ENCODE measurements at regions not wholly inside any gene's neighbourhood (a gene's known extent, or its start where the extent isn't known, plus 50 kb on each side); places are given as distances from the start of the nearest gene placed in this dataset.

DNA sequence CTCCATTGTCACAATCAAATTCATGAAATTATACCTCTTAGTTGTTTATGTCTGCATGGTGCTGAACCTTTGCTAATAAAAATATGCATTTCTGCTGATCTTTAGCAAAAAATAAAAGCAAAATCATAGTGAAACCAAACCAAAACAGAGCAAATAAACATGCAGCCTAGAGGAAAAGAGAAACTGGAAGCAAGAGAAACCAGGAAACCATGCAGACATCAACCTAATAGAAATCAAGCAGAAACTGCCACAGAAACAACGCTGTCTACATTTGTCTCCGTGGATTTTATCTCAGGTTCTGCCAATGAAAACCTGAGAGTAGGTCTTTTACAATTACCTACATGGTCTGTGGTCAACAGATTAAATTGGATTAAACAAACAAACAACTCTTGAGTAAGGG, 173.7 kb downstream of the SYT10 start:
- intact Hi-C loops (cut with micrococcal nuclease): no loop called here
- H3K4me3 ChIP-seq: no peak overlapping the region
- H3K36me3 ChIP-seq: no peaks in the 10 kb centered on the region
- H3K27me3 ChIP-seq (ENCODE audit: low read depth): no peaks in the 10 kb centered on the region
- H3K27ac ChIP-seq (replicated peaks): no peak overlapping the region
- TF ChIP-seq, protein P1, sequence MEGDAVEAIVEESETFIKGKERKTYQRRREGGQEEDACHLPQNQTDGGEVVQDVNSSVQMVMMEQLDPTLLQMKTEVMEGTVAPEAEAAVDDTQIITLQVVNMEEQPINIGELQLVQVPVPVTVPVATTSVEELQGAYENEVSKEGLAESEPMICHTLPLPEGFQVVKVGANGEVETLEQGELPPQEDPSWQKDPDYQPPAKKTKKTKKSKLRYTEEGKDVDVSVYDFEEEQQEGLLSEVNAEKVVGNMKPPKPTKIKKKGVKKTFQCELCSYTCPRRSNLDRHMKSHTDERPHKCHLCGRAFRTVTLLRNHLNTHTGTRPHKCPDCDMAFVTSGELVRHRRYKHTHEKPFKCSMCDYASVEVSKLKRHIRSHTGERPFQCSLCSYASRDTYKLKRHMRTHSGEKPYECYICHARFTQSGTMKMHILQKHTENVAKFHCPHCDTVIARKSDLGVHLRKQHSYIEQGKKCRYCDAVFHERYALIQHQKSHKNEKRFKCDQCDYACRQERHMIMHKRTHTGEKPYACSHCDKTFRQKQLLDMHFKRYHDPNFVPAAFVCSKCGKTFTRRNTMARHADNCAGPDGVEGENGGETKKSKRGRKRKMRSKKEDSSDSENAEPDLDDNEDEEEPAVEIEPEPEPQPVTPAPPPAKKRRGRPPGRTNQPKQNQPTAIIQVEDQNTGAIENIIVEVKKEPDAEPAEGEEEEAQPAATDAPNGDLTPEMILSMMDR (IDR thresholded peaks at IDR 0.05; ENCODE audit: borderline replicate concordance): no peak
- no peaks in the 10 kb centered on the region for H3K9me3 ChIP-seq (replicated peaks)
- H3K4me1 ChIP-seq: no peaks in the 10 kb centered on the region
- DNase-seq: no peak

GRCh38 chr12:33265033-33265731, 174.4 kb downstream of the SYT10 start:
- Histone ChIP-seq H3K27ac (replicated peaks) (no peak overlapping the region), H3K36me3 (no peaks in the 10 kb centered on the region), H3K4me1 (no peaks in the 10 kb centered on the region), H3K27me3 (ENCODE audit: low read depth) (no peaks in the 10 kb centered on the region), H3K9me3 (replicated peaks) (no peaks in the 10 kb centered on the region), H3K4me3 (no peak overlapping the region)
- TF ChIP-seq, protein P1 (IDR thresholded peaks at IDR 0.05; ENCODE audit: borderline replicate concordance): no peak
- no peak for DNase-seq
- intact Hi-C loops (cut with micrococcal nuclease): no loop called here

DNA sequence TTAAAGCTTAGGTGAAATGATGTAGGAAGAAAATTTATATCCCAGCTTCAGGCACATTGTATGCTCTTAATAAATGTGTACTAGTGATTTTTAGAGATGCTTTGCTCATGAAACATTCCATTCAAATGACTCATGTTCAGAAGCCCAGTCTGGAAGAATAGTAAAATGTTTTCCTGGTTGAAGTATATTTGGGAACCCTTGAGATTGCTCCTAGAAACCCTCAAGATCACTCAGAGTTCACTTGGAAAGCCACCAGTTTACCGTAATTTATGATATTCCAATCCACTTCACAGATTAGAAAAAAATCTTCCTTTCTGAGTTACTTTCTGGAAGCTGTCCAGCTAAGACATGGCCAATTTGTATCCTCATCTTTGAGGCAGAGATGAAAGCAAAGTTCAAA, 186.4 kb downstream of the SYT10 start:
- Histone ChIP-seq H3K4me3 (no peak overlapping the region), H3K27ac (replicated peaks) (no peak overlapping the region), H3K9me3 (replicated peaks) (no peaks in the 10 kb centered on the region), H3K4me1 (no peaks in the 10 kb centered on the region), H3K27me3 (ENCODE audit: low read depth) (no peaks in the 10 kb centered on the region), H3K36me3 (no peaks in the 10 kb centered on the region)
- intact Hi-C loops (cut with micrococcal nuclease): no loop called here
- TF ChIP-seq, protein P1 (IDR thresholded peaks at IDR 0.05; ENCODE audit: borderline replicate concordance): no peak
- DNase-seq: no peak

DNA sequence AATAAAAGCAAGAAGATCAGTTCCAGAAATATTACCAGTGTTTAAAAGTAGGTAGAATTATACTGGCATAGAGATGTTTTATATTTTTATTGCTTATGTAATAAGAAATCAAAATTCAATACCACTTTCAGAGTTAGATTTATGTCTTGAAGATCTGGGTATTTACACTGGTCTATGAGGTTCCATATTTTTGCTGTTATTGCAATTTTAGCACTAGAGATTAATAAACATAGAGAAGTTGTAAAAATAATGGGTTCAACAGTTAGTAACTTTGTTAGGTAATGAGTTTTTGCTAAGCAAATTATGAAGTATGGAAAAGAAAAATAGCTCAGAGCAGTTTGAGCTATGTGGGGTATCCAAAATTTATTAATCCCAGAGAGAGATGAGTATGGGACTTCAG, 188.1 kb downstream of the SYT10 start:
- Histone ChIP-seq H3K27ac (replicated peaks) (no peak overlapping the region), H3K4me1 (no peaks in the 10 kb centered on the region), H3K27me3 (ENCODE audit: low read depth) (no peaks in the 10 kb centered on the region), H3K4me3 (no peak overlapping the region), H3K36me3 (no peaks in the 10 kb centered on the region), H3K9me3 (replicated peaks) (no peaks in the 10 kb centered on the region)
- intact Hi-C loops (cut with micrococcal nuclease): no loop called here
- no peak for DNase-seq
- TF ChIP-seq, protein P1 (IDR thresholded peaks at IDR 0.05; ENCODE audit: borderline replicate concordance): no peak

DNA sequence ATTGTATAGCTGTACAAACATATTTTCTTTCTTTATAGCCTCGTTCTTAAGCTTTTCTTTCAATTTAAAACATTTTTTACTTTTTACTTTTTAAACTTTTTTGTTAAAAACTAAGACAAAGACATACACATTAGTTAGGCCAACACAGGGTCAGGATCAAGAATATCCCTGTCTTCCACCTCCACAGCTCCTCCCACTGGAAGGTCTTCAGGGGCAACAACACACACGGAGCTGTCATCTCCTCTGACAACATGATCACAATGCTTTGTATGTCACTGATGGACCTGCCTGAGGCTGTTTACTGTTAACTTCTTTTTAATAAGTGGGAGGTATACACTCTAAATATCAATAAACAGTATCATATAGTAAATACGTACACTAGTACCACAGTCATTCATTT, 191.3 kb downstream of the SYT10 start:
- Histone ChIP-seq H3K9me3 (replicated peaks) (no peaks in the 10 kb centered on the region), H3K27ac (replicated peaks) (no peak overlapping the region), H3K4me1 (no peaks in the 10 kb centered on the region), H3K36me3 (no peaks in the 10 kb centered on the region), H3K4me3 (no peak overlapping the region), H3K27me3 (ENCODE audit: low read depth) (no peaks in the 10 kb centered on the region)
- intact Hi-C loops (cut with micrococcal nuclease): no loop called here
- TF ChIP-seq, protein P1 (IDR thresholded peaks at IDR 0.05; ENCODE audit: borderline replicate concordance): no peak
- no peak for DNase-seq
